GM12872 (cell line): ENCODE measurements at regions not wholly inside any gene's neighbourhood (a gene's known extent, or its start where the extent isn't known, plus 50 kb on each side); places are given as distances from the start of the nearest gene placed in this dataset.
A peak's percentile ranks its signal among the peaks of the same experiment; 100 is the strongest.

ENCODE experiments used
- CTCF ChIP-seq: IDR thresholded peaks from 3 replicates; pipeline ENCODE4 v1.5.1; 2011; ENCODE audit warnings: low read depth, mild to moderate bottlenecking, low read length, moderate library complexity; ENCODE audit not compliant: insufficient read depth

- TF ChIP-seq CTCF = no peak
These were observed 374.7 kb upstream of the FAM241A start for GRCh38 chr4:111770514-111770913.

- no peak for TF ChIP-seq CTCF
These were observed 371.4 kb upstream of the FAM241A start for GRCh38 chr4:111773858-111774257.

GRCh38 chr4:111775556-111776297 is 369.5 kb upstream of the FAM241A start:
- TF ChIP-seq CTCF = no peak

GRCh38 chr4:111776561-111776960 is 368.7 kb upstream of the FAM241A start:
- TF ChIP-seq CTCF = no peak

GRCh38 chr4:111778543-111778942 is 366.7 kb upstream of the FAM241A start:
- TF ChIP-seq CTCF = 0 out of 3 replicates have a peak, but pooled peaks have one; percentile 4

GRCh38 chr4:111780965-111781364 is 364.3 kb upstream of the FAM241A start:
- TF ChIP-seq CTCF = no peak

GRCh38 chr4:111781611-111782010 is 363.6 kb upstream of the FAM241A start:
- no peak for TF ChIP-seq CTCF
